ENCODE measurements at regions not wholly inside any gene's neighbourhood (a gene's known extent, or its start where the extent isn't known, plus 50 kb on each side); places are given as distances from the start of the nearest gene placed in this dataset.

DNA sequence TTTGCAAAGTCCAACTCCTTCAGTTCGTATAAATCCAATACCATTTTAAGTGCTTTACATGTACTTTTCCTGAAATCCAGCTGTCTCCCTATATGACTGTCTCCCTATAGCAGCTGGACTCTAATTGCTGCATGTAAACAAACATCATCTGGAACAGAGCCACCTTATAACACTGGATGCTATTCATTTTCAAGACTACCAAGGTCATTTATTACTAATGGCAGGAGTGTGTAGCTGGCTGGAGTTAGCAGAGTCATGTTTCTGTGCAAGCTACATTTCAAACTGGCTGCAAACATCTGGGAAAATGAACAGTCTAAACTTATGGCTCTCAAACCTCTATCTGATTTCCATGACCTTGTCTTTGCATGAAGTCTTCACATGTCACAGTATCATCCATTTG lies 575.2 kb downstream of the PIK3C3 start:
- Histone ChIP-seq H3K18ac (ENCODE audit: low read length) (no peak overlapping the region), H3K27ac (replicated peaks; ENCODE audit: low read length) (no peak overlapping the region), H2AK5ac (ENCODE audit: low read depth, low read length) (no peak overlapping the region), H2BK15ac (ENCODE audit: low read length) (no peak overlapping the region), H3K23ac (ENCODE audit: low read depth, low read length, poor library complexity) (no peak overlapping the region), H2BK120ac (ENCODE audit: low read depth, low read length) (no peak overlapping the region), H3K4ac (ENCODE audit: low read length) (no peak overlapping the region), H2BK12ac (ENCODE audit: low read length) (no peak overlapping the region), H3K4me3 (ENCODE audit: low read length in 2 of 2) (no peak overlapping the region), H3K4me2 (ENCODE audit: insufficient read depth, low read length, poor library complexity, severe bottlenecking) (no peak overlapping the region), H3K9me3 (replicated peaks in 1 of 2; ENCODE audit: control insufficient read depth in 2 of 2, insufficient read depth in 1 of 2, low read depth in 1 of 2, low read length in 2 of 2) (no peaks in the 10 kb centered on the region), H3K27me3 (ENCODE audit: control insufficient read depth in 3 of 3, insufficient read depth in 3 of 3, low read depth in 1 of 3, low read length in 3 of 3) (no peaks in the 10 kb centered on the region), H4K8ac (ENCODE audit: low read depth, low read length) (no peak overlapping the region), H3K36me3 (replicated peaks in 1 of 2; ENCODE audit: control insufficient read depth in 2 of 2, insufficient read depth in 2 of 2, low read length in 2 of 2) (no peaks in the 10 kb centered on the region), H3K79me1 (ENCODE audit: low read depth, low read length) (no peaks in the 10 kb centered on the region), H4K91ac (ENCODE audit: low read depth, low read length, poor library complexity) (no peak overlapping the region), H3K9ac (ENCODE audit: low read depth, low read length, poor library complexity) (no peak overlapping the region), H3K4me1 (ENCODE audit: control insufficient read depth in 2 of 2, insufficient read depth in 1 of 2, low read depth in 1 of 2, low read length in 2 of 2) (no peaks in the 10 kb centered on the region), H2AFZ (ENCODE audit: low read length) (no peak overlapping the region), H3K14ac (ENCODE audit: low read length) (no peak overlapping the region), H2BK5ac (ENCODE audit: low read length) (no peak overlapping the region)
- no peak for DNase-seq (ENCODE audit: low spot score)
- WGBS, 2 donors (ENCODE audit: extremely low coverage in 2 of 2, insufficient read length in 2 of 2, insufficient replicate concordance in 1 of 2) = no CpG with 5 or more reads among the region's 1 CpG

DNA sequence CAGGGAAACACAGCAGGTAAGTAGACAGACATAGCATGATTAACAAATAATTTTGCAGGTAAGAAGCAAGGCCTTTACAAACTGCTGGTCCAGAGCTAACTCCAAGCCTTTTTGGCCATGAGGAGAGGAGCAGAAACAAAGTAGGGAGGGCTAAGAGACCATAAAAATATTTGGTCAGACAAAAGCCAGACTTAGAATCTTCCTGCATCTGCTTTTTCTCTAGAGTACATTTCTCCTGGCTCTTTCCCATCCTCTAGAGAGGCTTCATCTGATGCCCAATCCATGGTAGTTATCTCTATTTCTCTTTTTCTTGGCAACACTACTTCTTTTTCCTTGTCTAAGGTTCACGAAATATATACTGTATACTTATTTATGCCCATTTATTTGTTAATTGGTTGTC lies 577.1 kb downstream of the PIK3C3 start:
- H3K18ac ChIP-seq (ENCODE audit: low read length) = no peak overlapping the region
- H3K4ac ChIP-seq (ENCODE audit: low read length) = no peak overlapping the region
- H3K27ac ChIP-seq (replicated peaks; ENCODE audit: low read length) = no peak overlapping the region
- no peak overlapping the region for H3K14ac ChIP-seq (ENCODE audit: low read length)
- H4K8ac ChIP-seq (ENCODE audit: low read depth, low read length) = no peak overlapping the region
- no peaks in the 10 kb centered on the region for H3K27me3 ChIP-seq (ENCODE audit: control insufficient read depth in 3 of 3, insufficient read depth in 3 of 3, low read depth in 1 of 3, low read length in 3 of 3)
- no peak overlapping the region for H3K9ac ChIP-seq (ENCODE audit: low read depth, low read length, poor library complexity)
- no peaks in the 10 kb centered on the region for H3K79me1 ChIP-seq (ENCODE audit: low read depth, low read length)
- H2BK120ac ChIP-seq (ENCODE audit: low read depth, low read length) = no peak overlapping the region
- no peaks in the 10 kb centered on the region for H3K36me3 ChIP-seq (replicated peaks in 1 of 2; ENCODE audit: control insufficient read depth in 2 of 2, insufficient read depth in 2 of 2, low read length in 2 of 2)
- no peak overlapping the region for H2AK5ac ChIP-seq (ENCODE audit: low read depth, low read length)
- H2AFZ ChIP-seq (ENCODE audit: low read length) = no peak overlapping the region
- no peak overlapping the region for H3K23ac ChIP-seq (ENCODE audit: low read depth, low read length, poor library complexity)
- H3K4me1 ChIP-seq (ENCODE audit: control insufficient read depth in 2 of 2, insufficient read depth in 1 of 2, low read depth in 1 of 2, low read length in 2 of 2) = no peaks in the 10 kb centered on the region
- no peak overlapping the region for H3K4me2 ChIP-seq (ENCODE audit: insufficient read depth, low read length, poor library complexity, severe bottlenecking)
- no peak overlapping the region for H4K91ac ChIP-seq (ENCODE audit: low read depth, low read length, poor library complexity)
- H3K4me3 ChIP-seq (ENCODE audit: low read length in 2 of 2) = no peak overlapping the region
- DNase-seq (ENCODE audit: low spot score) = no peak
- no peak overlapping the region for H2BK5ac ChIP-seq (ENCODE audit: low read length)
- no peaks in the 10 kb centered on the region for H3K9me3 ChIP-seq (replicated peaks in 1 of 2; ENCODE audit: control insufficient read depth in 2 of 2, insufficient read depth in 1 of 2, low read depth in 1 of 2, low read length in 2 of 2)
- H2BK15ac ChIP-seq (ENCODE audit: low read length) = no peak overlapping the region
- WGBS, 2 donors (ENCODE audit: extremely low coverage in 2 of 2, insufficient read length in 2 of 2, insufficient replicate concordance in 1 of 2) = no CpG with 5 or more reads among the region's 1 CpG
- no peak overlapping the region for H2BK12ac ChIP-seq (ENCODE audit: low read length)

DNA sequence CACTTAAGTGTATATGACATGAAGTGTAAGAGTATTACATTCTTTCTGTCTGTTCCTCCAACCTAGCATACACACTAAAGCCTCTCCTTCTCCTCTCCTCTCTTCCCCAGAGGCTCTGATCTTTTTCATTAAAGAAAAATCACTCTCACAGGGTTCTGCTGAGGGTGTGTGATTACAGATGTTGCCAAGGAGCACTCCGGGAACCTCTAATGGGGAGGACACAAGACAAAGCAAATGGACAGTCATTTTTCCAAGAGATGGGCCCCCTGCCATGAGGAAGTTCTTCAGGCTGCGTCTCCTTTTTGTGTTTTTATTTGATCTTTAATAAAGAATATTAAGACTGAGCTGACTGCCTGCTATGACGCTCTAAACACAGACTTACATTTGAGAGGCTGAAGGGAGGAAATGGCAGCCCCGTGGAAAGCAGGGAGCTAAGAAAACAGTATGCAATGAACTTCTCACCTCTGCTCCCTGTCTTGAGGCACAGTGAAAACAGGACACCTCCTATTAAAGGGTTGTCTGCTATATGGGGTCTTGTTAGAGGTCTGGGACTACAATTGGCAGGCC lies 578.1 kb downstream of the PIK3C3 start:
- no peak overlapping the region for H3K18ac ChIP-seq (ENCODE audit: low read length)
- H3K14ac ChIP-seq (ENCODE audit: low read length) = no peak overlapping the region
- no peak overlapping the region for H2BK15ac ChIP-seq (ENCODE audit: low read length)
- H3K4ac ChIP-seq (ENCODE audit: low read length) = no peak overlapping the region
- no peak overlapping the region for H2BK120ac ChIP-seq (ENCODE audit: low read depth, low read length)
- H3K4me1 ChIP-seq (ENCODE audit: control insufficient read depth in 2 of 2, insufficient read depth in 1 of 2, low read depth in 1 of 2, low read length in 2 of 2) = no peaks in the 10 kb centered on the region
- H3K23ac ChIP-seq (ENCODE audit: low read depth, low read length, poor library complexity) = no peak overlapping the region
- H2BK12ac ChIP-seq (ENCODE audit: low read length) = no peak overlapping the region
- whole genome bisulfite sequencing, 2 donors (ENCODE audit: extremely low coverage in 2 of 2, insufficient read length in 2 of 2, insufficient replicate concordance in 1 of 2) = no CpG with 5 or more reads among the region's 4 CpGs
- DNase-seq (ENCODE audit: low spot score) = no peak
- no peaks in the 10 kb centered on the region for H3K27me3 ChIP-seq (ENCODE audit: control insufficient read depth in 3 of 3, insufficient read depth in 3 of 3, low read depth in 1 of 3, low read length in 3 of 3)
- H3K36me3 ChIP-seq (replicated peaks in 1 of 2; ENCODE audit: control insufficient read depth in 2 of 2, insufficient read depth in 2 of 2, low read length in 2 of 2) = no peaks in the 10 kb centered on the region
- no peak overlapping the region for H4K8ac ChIP-seq (ENCODE audit: low read depth, low read length)
- no peak overlapping the region for H3K9ac ChIP-seq (ENCODE audit: low read depth, low read length, poor library complexity)
- H3K27ac ChIP-seq (replicated peaks; ENCODE audit: low read length) = no peak overlapping the region
- H3K79me1 ChIP-seq (ENCODE audit: low read depth, low read length) = no peaks in the 10 kb centered on the region
- peak overlapping the region; percentile 73 for H2AFZ ChIP-seq (ENCODE audit: low read length)
- H3K9me3 ChIP-seq (replicated peaks in 1 of 2; ENCODE audit: control insufficient read depth in 2 of 2, insufficient read depth in 1 of 2, low read depth in 1 of 2, low read length in 2 of 2) = no peaks in the 10 kb centered on the region
- no peak overlapping the region for H3K4me2 ChIP-seq (ENCODE audit: insufficient read depth, low read length, poor library complexity, severe bottlenecking)
- H4K91ac ChIP-seq (ENCODE audit: low read depth, low read length, poor library complexity) = no peak overlapping the region
- H2BK5ac ChIP-seq (ENCODE audit: low read length) = no peak overlapping the region
- no peak overlapping the region for H2AK5ac ChIP-seq (ENCODE audit: low read depth, low read length)
- H3K4me3 ChIP-seq (ENCODE audit: low read length in 2 of 2) = no peak overlapping the region

DNA sequence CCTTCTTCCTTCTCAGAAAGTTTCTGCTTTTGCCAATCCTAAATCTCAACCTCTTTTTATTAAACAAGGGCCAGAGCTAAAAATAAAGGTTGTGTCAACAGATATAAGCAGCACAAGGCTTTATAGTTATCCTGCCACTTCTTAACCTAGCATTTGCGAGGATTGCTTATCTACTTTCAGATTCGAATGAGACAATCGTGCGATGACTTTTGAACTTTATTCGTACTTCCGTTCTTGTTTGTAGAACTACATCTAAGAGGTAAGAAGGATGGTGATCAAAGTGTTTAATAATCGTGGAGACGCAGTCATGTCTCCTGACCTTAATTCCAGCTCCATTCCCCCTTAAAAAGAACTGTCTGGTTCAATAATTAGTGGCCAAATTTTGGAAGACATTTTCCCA lies 578.6 kb downstream of the PIK3C3 start:
- H3K36me3 ChIP-seq (replicated peaks in 1 of 2; ENCODE audit: control insufficient read depth in 2 of 2, insufficient read depth in 2 of 2, low read length in 2 of 2) = no peaks in the 10 kb centered on the region
- no peak overlapping the region for H3K4ac ChIP-seq (ENCODE audit: low read length)
- H3K4me2 ChIP-seq (ENCODE audit: insufficient read depth, low read length, poor library complexity, severe bottlenecking) = no peak overlapping the region
- no peaks in the 10 kb centered on the region for H3K4me1 ChIP-seq (ENCODE audit: control insufficient read depth in 2 of 2, insufficient read depth in 1 of 2, low read depth in 1 of 2, low read length in 2 of 2)
- H4K91ac ChIP-seq (ENCODE audit: low read depth, low read length, poor library complexity) = no peak overlapping the region
- H2BK15ac ChIP-seq (ENCODE audit: low read length) = no peak overlapping the region
- no CpG with 5 or more reads among the region's 8 CpGs for WGBS, 2 donors (ENCODE audit: extremely low coverage in 2 of 2, insufficient read length in 2 of 2, insufficient replicate concordance in 1 of 2)
- H3K18ac ChIP-seq (ENCODE audit: low read length) = no peak overlapping the region
- no peak overlapping the region for H3K14ac ChIP-seq (ENCODE audit: low read length)
- H3K27me3 ChIP-seq (ENCODE audit: control insufficient read depth in 3 of 3, insufficient read depth in 3 of 3, low read depth in 1 of 3, low read length in 3 of 3) = no peaks in the 10 kb centered on the region
- no peak overlapping the region for H3K27ac ChIP-seq (replicated peaks; ENCODE audit: low read length)
- H2BK5ac ChIP-seq (ENCODE audit: low read length) = no peak overlapping the region
- no peak overlapping the region for H4K8ac ChIP-seq (ENCODE audit: low read depth, low read length)
- no peaks in the 10 kb centered on the region for H3K9me3 ChIP-seq (replicated peaks in 1 of 2; ENCODE audit: control insufficient read depth in 2 of 2, insufficient read depth in 1 of 2, low read depth in 1 of 2, low read length in 2 of 2)
- peak overlapping the region; percentile 73 for H2AFZ ChIP-seq (ENCODE audit: low read length)
- no peak overlapping the region for H3K23ac ChIP-seq (ENCODE audit: low read depth, low read length, poor library complexity)
- H3K4me3 ChIP-seq (ENCODE audit: low read length in 2 of 2) = no peak overlapping the region
- no peak overlapping the region for H2BK120ac ChIP-seq (ENCODE audit: low read depth, low read length)
- no peak overlapping the region for H3K9ac ChIP-seq (ENCODE audit: low read depth, low read length, poor library complexity)
- DNase-seq (ENCODE audit: low spot score) = no peak
- H2BK12ac ChIP-seq (ENCODE audit: low read length) = no peak overlapping the region
- H2AK5ac ChIP-seq (ENCODE audit: low read depth, low read length) = no peak overlapping the region
- H3K79me1 ChIP-seq (ENCODE audit: low read depth, low read length) = no peaks in the 10 kb centered on the region

Measured in neuronal stem cell (in vitro differentiated cells).